ENCODE measurements at regions not wholly inside any gene's neighbourhood (a gene's known extent, or its start where the extent isn't known, plus 50 kb on each side); places are given as distances from the start of the nearest gene placed in this dataset.

DNA sequence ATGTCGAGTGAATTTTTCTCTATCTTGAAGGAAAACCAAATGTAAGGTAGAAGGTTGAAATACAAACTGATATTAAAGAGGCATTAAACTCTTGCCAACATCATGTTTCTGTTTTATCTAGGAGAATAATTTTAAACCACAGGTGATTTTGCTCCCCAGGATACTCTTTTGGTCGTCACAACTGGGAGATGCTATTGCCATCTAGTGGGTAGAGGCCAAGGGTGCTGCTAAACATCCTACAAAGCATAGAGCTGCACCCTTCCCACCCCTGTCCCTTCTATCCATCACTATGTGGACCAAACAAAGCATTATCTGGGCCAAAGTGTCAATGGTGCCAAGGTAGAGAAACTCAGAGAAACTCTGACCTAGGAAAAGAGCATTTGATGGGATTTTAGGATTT lies 154.6 kb upstream of the MAGEB2 start:
- TF ChIP-seq, protein P1, sequence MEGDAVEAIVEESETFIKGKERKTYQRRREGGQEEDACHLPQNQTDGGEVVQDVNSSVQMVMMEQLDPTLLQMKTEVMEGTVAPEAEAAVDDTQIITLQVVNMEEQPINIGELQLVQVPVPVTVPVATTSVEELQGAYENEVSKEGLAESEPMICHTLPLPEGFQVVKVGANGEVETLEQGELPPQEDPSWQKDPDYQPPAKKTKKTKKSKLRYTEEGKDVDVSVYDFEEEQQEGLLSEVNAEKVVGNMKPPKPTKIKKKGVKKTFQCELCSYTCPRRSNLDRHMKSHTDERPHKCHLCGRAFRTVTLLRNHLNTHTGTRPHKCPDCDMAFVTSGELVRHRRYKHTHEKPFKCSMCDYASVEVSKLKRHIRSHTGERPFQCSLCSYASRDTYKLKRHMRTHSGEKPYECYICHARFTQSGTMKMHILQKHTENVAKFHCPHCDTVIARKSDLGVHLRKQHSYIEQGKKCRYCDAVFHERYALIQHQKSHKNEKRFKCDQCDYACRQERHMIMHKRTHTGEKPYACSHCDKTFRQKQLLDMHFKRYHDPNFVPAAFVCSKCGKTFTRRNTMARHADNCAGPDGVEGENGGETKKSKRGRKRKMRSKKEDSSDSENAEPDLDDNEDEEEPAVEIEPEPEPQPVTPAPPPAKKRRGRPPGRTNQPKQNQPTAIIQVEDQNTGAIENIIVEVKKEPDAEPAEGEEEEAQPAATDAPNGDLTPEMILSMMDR (IDR thresholded peaks at IDR 0.05) = no peak
- TF ChIP-seq POLR2A (IDR thresholded peaks at IDR 0.05) = no peak

All from esophagus squamous epithelium (tissue), 4 donors.